Gastroesophageal sphincter (tissue), 4 donors: ENCODE measurements at regions not wholly inside any gene's neighbourhood (a gene's known extent, or its start where the extent isn't known, plus 50 kb on each side); places are given as distances from the start of the nearest gene placed in this dataset.

Source experiments
- ATAC-seq: fragments of 150-250 bp; one replicate; pipeline ENCODE4 v1.9.1; 2016; ENCODE audit warnings: mild to moderate bottlenecking, moderate library complexity
- H3K27ac ChIP-seq, 4 donors: fragments of 200-600 bp; sonication (generic) in 3 of 4; 1 replicate in 3 of 4; 2 replicates in 1 of 4; pipeline ENCODE4 v1.5.1; 2016 to 2019
- H3K27me3 ChIP-seq: fragments of 200-600 bp; sonication (generic); one replicate; pipeline ENCODE4 v1.5.1; 2019
- H3K36me3 ChIP-seq, 2 donors: fragments of 200-600 bp; sonication (generic); one replicate each; pipeline ENCODE4 v1.5.1; 2019; ENCODE audit warnings: control low read depth in 1 of 2
- H3K4me1 ChIP-seq, 3 donors: fragments of 200-600 bp; sonication (generic); 1 replicate in 2 of 3; 2 replicates in 1 of 3; pipeline ENCODE4 v1.5.1; 2016 to 2019; ENCODE audit warnings: control low read depth in 2 of 3
- H3K4me3 ChIP-seq, 2 donors: fragments of 200-600 bp; sonication (generic); one replicate each; pipeline ENCODE4 v1.5.1; 2019; ENCODE audit warnings: mild to moderate bottlenecking in 1 of 2, moderate library complexity in 1 of 2
- H3K9me3 ChIP-seq, 3 donors: fragments of 200-600 bp; sonication (generic); one replicate each; pipeline ENCODE4 v1.5.1; 2017 to 2019; ENCODE audit warnings: control low read depth in 2 of 3
- EP300 ChIP-seq: sonication (generic); formaldehyde crosslinking; IDR thresholded peaks from one replicate; pipeline ENCODE4 v1.6.1; 2017; ENCODE audit warnings: antibody characterized with exemption, mild to moderate bottlenecking
- POLR2A ChIP-seq, 2 donors: fragments of 450-650 bp; IDR thresholded peaks; one replicate each; pipeline ENCODE4 v1.6.1; 2017; ENCODE audit warnings: antibody characterized with exemption in 2 of 2, mild to moderate bottlenecking in 2 of 2, moderate library complexity in 1 of 2
- POLR2AphosphoS5 ChIP-seq: sonication (generic); formaldehyde crosslinking; IDR thresholded peaks from one replicate; pipeline ENCODE4 v1.6.1; 2017; ENCODE audit warnings: antibody characterized with exemption
- WGBS, 2 donors: methylation state at CpG; one replicate each; pipeline ENCODE4 v1.1.5; 2018; ENCODE audit warnings: low coverage in 1 of 2; 5-methylcytosine and 5-hydroxymethylcytosine counted together
- TF ChIP-seq, protein P1 (sequence below), 4 experiments: fragments of 200-600 bp in 2 of 4; fragments of 450-650 bp in 2 of 4; sonication (generic) in 1 of 4; IDR thresholded peaks; one replicate each; pipeline ENCODE4 v1.5.1; 2017 to 2019; ENCODE audit warnings: antibody characterized with exemption in 4 of 4, mild to moderate bottlenecking in 2 of 4, moderate library complexity in 2 of 4

- TF ChIP-seq EP300 (no peak), POLR2AphosphoS5 (no peak), POLR2A (IDR thresholded peaks at IDR 0.05) (no peak)
- TF ChIP-seq, protein P1, sequence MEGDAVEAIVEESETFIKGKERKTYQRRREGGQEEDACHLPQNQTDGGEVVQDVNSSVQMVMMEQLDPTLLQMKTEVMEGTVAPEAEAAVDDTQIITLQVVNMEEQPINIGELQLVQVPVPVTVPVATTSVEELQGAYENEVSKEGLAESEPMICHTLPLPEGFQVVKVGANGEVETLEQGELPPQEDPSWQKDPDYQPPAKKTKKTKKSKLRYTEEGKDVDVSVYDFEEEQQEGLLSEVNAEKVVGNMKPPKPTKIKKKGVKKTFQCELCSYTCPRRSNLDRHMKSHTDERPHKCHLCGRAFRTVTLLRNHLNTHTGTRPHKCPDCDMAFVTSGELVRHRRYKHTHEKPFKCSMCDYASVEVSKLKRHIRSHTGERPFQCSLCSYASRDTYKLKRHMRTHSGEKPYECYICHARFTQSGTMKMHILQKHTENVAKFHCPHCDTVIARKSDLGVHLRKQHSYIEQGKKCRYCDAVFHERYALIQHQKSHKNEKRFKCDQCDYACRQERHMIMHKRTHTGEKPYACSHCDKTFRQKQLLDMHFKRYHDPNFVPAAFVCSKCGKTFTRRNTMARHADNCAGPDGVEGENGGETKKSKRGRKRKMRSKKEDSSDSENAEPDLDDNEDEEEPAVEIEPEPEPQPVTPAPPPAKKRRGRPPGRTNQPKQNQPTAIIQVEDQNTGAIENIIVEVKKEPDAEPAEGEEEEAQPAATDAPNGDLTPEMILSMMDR (IDR thresholded peaks at IDR 0.05): no peak
- Histone ChIP-seq H3K4me3 (no peak overlapping the region), H3K27ac (no peak overlapping the region), H3K27me3 (no peaks in the 10 kb centered on the region), H3K9me3 (no peaks in the 10 kb centered on the region), H3K4me1 (peaks cover 0 to 12% (median 0%) of the 10 kb centered on the region in 3 donors), H3K36me3 (no peaks in the 10 kb centered on the region)
- no peak for ATAC-seq
- no CpG with 5 or more reads among the region's 5 CpGs for WGBS, 2 donors
Observed at GRCh38 chr2:7989823-7990222, 692.0 kb upstream of the ID2 start.

- 26 to 37% methylated on average over 5 of the region's 5 CpGs for WGBS, 2 donors
- TF ChIP-seq POLR2AphosphoS5 (no peak), EP300 (no peak), POLR2A (IDR thresholded peaks at IDR 0.05) (no peak)
- TF ChIP-seq, protein P1 (IDR thresholded peaks at IDR 0.05): no peak
- H3K27me3 ChIP-seq: no peaks in the 10 kb centered on the region
- peaks cover 0 to 12% (median 0%) of the 10 kb centered on the region in 3 donors for H3K4me1 ChIP-seq
- ATAC-seq: no peak
- no peak overlapping the region for H3K27ac ChIP-seq
- no peaks in the 10 kb centered on the region for H3K36me3 ChIP-seq
- no peak overlapping the region for H3K4me3 ChIP-seq
- H3K9me3 ChIP-seq: no peaks in the 10 kb centered on the region
Observed at GRCh38 chr2:7992612-7993602, 688.9 kb upstream of the ID2 start.

GRCh38 chr2:7994397-7994951 lies 687.4 kb upstream of the ID2 start:
- no peaks in the 10 kb centered on the region for H3K9me3 ChIP-seq
- H3K36me3 ChIP-seq: no peaks in the 10 kb centered on the region
- ATAC-seq: no peak
- H3K4me1 ChIP-seq: peaks cover 0 to 12% (median 0%) of the 10 kb centered on the region in 3 donors
- H3K27me3 ChIP-seq: no peaks in the 10 kb centered on the region
- TF ChIP-seq POLR2A (IDR thresholded peaks at IDR 0.05) (no peak), POLR2AphosphoS5 (no peak), EP300 (no peak)
- TF ChIP-seq, protein P1 (IDR thresholded peaks at IDR 0.05): no peak
- no peak overlapping the region for H3K4me3 ChIP-seq
- no peak overlapping the region for H3K27ac ChIP-seq
- 0 to 50% methylated on average over 1 to 3 of the region's 6 CpGs for WGBS, 2 donors

DNA sequence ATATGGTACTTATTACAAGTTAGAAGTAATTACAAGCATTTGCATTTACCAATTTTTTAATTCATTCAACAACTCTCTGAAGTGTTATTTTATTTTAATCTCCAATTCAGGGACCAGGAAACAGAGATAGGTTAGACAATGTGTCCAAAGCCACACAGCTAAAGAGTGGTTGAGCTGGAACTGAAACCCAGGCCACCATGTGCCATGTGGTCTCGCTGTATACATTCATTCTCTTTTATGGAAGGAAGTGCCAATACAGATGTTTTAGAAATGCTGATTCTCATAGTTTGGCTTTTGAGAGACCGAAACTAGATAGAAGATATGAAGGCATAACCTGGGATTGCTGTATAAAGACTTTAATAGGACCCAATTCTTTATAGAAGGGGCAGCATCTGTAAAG lies 684.6 kb upstream of the ID2 start:
- no peak for TF ChIP-seq EP300
- no peak for TF ChIP-seq POLR2AphosphoS5
- no peak for TF ChIP-seq POLR2A (IDR thresholded peaks at IDR 0.05)
- TF ChIP-seq, protein P1 (IDR thresholded peaks at IDR 0.05): no peak
- Histone ChIP-seq H3K27ac (no peak overlapping the region), H3K36me3 (no peaks in the 10 kb centered on the region), H3K9me3 (no peaks in the 10 kb centered on the region), H3K4me1 (peaks cover 0 to 12% (median 0%) of the 10 kb centered on the region in 3 donors), H3K27me3 (no peaks in the 10 kb centered on the region), H3K4me3 (no peak overlapping the region)
- WGBS, 2 donors: 86 to 94% methylated on average over 1 to 2 of the region's 2 CpGs
- no peak for ATAC-seq
